HPDE6-E6E7 (cell line): ENCODE measurements at regions not wholly inside any gene's neighbourhood (a gene's known extent, or its start where the extent isn't known, plus 50 kb on each side); places are given as distances from the start of the nearest gene placed in this dataset.

ENCODE experiments used
- DNase-seq: peaks from one replicate; pipeline ENCODE4 v3.0.0; 2011; ENCODE audit warnings: missing footprints; ENCODE audit errors: extremely low spot score

DNA sequence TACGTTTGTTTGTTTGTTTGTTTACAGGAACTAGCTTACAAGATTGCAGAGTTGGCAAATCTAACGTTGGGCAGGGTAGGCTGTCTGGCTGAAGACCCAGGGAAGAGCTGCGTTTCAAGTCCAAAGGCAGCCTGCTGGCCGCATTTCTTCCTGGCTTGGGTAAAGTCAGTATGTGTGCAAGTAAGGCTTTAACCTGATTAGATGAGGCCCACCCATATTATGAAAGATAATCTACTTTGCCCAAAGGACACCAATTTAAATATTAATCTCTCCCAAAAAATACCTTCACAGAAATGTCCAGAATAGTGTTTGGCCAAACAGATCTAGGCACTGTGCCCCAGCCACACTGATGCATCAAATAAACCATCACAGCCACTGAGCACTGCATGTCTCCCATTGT is 228.9 kb upstream of the HABP2 start:
- DNase-seq, result no peak

DNA sequence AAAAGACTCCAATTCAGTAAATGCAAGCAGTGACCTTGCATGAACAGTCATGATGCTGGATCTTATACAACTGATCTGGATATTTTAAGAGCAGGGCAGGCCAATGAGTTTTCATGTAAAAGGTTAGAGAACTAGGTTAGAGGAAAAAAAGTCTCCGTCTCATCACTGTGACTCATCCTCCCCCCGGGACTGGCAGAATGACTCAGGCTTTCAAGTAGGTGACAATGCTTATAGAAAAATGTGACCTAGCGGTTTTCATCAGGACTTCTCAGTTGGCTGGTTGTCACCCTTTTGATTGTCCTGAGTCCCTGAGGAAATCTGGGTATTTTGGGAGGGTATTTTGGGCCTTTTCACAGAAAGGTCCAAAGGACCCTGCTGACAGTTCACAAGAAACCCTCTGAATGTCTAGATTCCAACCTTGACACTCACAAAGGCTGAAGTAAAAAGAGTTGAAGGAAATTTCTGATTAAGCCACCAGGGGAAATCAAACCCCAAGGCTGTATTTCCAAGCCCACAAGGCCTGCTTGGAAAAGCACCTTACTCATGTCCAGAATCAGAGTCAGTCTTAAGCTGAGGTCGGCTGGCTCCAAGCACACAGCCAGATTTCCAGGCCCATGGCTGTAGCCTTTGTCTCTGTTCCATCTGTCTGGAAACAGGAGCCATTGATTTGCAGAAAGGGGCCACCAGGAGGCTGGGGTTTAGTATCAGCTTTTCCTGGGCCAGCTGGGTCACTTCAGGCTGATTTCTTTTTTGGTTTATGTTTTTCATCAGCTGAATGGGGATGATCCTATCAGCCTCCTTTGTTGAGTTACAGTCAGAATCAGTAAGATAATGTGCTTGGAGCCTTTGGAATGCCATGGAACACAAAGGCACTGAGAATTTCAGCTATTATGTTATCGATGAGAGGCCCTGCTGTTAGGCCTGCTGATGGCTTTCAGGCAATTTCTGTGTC is 226.4 kb upstream of the HABP2 start:
- peak; percentile 47 for DNase-seq

DNA sequence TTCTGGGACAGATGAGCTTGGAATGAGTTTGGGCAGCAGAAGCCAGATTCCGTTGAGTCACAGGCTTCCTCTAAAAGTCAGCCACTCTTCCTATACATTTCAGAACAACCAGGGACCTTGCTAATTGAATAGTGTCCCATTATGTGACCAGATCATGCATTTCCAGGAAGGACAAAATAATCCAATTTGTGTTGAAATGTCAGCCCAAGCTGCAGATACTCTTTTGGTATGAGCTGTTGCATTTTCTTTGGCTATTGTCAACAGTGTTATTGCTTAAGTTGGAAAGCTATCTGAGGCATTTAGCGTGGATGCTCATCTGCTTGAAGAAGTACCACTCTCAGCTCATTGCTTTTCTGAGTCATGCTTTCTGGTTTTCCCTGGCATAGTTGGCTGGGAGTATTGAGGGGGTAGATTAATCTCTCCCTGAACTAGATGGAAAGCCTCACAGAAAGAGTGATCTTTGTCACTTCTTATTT is 223.7 kb upstream of the HABP2 start:
- DNase-seq, result no peak

DNA sequence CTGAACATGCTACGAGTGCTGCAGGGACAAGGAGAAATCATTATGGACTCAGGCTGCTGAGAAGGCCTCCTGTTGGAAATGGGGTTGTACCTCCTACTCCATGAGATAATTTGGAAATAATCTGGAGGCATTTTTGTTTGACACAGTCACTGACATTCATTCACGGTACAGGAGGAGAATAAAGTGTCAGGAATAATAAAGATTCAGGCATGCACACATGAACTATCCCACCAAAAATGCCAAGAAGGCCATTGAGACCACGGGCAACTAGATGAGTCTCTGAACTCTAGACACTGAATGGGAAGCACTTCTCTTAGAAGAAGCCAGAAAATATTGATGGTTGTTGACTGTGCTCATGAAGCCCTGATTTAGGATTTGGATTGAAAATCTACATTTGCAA is 220.9 kb upstream of the HABP2 start:
- no peak for DNase-seq

DNA sequence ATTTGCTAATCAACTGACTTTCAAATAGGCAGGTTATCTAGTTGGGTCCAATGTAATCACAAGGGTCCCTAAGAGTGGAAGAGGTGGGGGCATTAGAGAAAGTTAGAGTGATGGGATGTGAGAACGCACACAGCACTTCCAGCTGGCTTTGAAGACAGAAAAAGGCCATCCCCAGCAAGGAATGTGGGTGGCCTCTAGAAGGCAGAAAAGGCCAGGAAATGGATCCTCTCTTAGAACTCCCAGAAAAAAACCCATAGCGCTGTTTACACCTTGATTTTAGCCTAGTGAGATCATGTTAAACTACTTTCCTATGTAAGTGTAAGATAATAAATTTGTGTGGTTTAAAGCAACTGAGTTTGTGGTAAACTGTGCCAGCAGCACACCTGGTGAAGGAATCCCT is 219.5 kb upstream of the HABP2 start:
- no peak for DNase-seq

DNA sequence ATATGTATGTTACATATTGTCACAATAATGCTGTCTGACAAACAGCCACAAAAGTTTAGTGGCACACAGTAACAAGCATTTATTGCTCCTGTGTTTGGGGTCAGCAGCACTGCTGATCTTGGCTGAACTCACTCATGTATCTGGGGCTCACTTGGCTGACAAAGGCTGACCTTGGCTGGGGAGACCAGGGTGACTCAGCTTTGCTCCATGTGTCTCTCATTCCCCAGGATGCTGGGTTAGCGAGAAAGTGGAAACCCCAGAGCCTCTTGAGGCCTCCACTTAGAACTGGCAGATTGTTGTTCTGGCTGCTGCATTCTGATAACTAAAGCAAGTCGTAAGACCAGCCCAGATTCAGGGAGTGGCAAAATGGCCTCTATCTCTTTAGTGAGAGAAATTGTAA is 217.3 kb upstream of the HABP2 start:
- no peak for DNase-seq

DNA sequence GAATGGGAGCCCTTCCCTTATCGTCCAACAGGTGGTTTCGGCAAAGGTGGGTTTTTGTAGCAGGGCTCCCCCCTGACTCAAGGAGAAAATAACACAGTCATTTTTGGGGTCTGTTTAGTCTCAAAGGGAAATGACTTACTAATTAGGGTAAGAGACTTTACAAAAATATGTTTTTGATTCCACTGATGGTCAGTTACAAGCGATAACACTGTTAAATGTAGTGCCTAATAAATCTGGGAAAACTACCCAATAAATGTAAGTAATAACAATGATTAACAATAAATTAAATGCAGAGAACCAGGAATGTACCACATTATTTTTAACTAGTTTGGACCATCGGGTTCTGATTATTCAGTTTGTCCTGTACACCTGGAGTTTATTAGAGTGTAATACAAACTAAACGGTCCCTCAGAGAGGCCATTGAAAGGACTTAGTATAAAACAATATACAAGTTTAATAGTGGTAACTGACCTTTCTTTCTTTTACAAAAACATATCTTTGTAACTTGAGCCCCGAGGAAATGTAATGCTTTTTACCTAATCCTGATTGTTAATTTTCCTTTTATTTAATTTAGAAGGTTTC is 216.2 kb upstream of the HABP2 start:
- no peak for DNase-seq

DNA sequence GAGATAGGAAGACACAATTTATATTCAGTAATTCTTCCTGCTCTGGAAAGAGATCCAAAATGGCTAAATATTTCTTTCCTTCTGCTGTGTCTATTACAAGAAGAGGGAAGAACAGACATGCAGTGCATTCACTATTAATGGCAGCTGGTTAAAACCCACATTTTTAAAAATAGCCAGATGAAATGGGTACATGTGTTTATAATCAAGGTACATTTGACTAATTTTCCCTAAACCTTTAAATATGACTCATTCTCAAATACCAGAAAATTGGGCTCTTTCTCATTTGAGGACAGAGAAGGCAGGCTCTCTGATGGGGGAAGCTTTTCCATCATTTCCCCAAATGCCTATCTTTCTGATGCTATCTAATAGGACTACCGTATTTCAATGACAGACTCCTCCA is 215.7 kb upstream of the HABP2 start:
- DNase-seq, result no peak

DNA sequence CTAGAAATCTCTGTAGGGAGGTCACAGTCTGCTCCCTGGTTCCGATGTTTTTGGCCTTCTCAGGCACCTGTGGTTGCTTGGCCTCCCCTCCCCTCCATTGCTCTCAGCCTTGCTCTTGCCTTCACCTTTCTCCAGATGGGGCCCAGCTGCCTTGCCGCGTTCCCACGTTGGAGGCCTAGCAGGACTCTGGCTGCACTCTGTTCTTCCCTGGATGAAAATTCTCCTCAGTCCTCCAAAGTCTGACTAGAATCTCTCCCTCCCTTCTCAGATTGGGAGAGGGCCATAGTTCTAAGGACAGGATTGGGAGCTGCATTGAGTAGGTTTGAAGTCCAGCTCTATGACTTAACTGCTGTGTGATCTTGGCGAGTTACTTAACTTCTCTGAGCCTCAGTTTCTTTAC is 213.7 kb upstream of the HABP2 start:
- no peak for DNase-seq

DNA sequence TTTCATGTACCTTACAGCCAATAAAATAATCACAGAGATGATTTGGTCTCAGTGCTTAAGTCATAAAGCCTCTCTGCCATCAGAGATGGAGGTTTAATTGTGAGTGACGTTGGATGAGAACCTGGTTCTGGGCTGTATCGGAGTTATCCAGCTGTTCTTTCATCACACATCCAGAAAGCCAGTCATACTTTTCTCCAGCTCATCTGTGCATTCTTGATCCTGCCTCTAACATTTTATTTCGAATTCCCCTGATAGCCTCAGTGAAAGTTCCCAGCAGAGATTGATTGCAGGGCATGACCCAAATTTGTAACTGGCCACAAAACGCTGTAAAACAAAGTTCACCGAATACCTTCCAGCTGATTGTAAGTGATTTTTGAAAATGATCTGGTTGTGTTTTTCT is 212.6 kb upstream of the HABP2 start:
- no peak for DNase-seq

DNA sequence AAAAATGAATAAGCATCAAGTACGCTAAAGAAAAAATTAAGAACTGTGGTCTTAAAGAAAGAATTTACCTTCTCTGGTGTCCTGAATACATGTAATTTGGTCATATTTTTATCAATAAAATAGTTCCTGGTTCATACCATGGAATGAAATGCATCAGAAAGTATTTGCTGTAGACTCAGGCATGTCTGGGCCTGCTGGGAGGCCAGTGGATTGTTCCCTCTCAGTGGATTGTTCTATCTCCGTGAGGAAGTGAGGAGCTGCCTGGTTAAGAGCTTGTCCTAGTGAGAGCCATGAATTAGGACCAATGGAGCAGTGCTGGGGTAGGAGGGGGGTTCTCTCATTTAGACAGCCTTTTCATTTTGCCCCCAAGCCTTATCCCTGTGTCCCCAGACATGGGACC is 211.7 kb upstream of the HABP2 start:
- no peak for DNase-seq

DNA sequence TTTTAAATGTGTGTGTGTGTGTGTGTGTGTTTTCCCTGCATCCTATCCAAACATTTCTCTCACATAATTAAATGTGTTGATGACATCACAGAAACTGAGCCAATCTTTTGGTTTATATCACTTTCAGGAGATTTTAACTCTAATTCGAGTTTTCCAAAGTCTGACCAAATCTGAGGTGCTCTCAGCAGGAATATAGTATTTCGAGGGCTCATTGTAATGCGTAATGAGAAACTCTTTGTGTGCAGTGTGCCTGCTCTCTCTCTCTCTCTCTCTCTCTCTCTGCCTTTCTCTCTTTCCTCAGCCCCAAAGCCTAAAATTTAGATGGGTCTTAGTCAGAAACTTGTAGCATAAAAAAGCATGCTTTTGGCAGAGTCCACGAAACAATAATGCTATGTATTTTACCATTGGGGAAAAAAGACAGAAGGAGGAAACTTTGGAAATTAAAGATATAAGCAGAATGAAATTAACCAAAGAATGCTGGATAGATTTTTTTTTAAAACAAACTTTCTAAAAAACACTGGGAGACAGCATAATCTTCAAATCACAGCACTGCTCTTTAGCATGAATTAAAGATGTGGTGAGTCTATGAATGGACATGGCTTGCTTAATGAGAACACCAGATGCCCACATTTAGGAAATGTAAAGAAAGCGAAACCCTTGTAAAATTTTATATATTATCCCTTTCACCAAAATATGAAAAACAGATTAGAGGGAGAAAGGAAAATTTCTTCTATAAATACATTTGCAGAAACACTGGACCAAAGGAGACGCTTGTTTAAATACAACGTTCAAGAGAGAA is 206.8 kb upstream of the HABP2 start:
- DNase-seq, result no peak

DNA sequence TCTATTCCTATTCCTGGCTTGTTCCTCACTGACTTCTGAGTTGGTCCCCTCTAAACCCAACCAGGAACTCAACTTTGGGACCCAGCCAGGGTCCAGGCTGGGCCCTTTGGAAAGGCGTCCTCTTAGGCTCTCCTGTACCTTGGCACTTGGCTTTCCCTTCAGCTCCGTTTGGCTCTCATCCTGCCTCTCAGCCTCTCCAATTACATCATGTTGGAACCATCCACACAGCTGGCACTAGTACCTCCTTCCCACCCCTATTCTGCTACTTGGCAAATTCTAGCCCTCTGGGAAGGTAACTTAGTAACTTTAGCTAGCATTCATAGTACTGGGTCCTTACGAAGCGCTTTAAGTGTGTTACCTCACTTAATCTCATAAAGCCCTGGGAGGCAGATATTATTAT is 205.3 kb upstream of the HABP2 start:
- DNase-seq, result no peak

DNA sequence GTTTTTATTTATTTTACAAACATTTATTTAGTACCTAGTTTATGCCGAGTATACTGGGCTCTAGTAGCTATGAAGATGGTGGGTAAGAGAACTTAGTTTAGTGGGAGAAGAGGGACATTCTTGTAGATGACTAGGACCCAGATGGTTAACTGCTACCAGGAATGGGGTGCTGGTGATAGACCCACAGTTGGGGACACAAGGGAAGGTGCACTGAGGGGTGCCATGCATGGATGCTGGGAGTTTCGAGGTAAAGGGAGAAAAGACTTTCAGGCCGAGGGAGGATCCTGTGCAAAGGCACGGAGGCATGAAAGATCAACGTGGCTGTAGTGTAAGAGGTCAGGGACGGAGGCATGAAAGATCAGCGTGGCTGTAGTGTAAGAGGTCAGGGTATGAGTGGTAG is 204.2 kb upstream of the HABP2 start:
- no peak for DNase-seq

DNA sequence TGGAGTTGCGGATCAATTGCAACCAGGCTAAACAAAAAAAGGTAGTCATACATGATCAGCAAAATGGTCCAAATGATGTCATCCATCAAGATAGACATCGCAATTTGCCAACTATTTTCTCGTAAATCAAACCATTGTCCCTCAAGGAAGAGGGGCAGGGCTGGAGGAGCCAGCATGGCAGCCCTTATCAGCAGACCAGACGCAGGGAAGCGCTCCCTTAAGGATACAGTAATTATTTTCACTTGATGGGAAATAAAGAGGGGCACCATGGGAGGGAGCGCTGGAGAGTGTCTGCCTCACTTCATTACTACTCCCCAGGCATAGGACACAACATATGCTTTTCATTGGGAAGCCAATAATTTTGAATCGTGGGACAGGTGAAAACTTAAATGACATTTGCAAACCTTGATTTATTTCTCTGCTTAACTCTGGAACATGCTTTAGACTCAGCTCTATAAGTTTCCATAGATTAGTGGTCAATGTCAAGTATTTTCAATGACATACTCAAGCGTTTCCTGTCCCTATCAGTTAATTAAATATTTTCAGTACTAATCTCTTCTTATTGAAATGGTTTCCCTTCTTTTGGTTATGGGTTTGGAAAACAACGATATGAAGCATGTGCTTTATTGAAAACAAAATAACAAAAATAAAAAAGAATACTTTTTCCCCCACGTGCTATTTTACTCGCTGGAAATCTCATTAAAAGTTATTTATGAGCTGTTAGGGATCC is 202.4 kb upstream of the HABP2 start:
- DNase-seq, result no peak

DNA sequence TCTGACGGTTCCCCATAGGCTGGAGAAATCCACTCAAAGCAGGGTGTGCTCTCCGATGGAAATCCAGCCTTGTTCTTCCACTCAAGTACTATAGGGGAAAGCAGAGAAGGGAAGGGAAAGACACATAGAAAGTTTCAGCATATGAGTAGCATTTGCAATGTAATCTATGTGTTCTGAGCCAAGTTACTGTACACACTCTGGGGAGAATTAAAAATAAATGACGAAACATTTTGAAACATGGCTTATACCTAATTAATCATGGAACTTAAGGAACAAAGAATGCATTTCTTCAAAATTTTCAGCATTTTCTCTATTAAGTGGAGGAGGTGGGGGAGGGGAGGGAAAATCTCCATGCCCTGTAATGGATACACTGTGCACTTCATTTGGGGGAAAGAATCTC is 198.1 kb upstream of the HABP2 start:
- DNase-seq, result no peak

DNA sequence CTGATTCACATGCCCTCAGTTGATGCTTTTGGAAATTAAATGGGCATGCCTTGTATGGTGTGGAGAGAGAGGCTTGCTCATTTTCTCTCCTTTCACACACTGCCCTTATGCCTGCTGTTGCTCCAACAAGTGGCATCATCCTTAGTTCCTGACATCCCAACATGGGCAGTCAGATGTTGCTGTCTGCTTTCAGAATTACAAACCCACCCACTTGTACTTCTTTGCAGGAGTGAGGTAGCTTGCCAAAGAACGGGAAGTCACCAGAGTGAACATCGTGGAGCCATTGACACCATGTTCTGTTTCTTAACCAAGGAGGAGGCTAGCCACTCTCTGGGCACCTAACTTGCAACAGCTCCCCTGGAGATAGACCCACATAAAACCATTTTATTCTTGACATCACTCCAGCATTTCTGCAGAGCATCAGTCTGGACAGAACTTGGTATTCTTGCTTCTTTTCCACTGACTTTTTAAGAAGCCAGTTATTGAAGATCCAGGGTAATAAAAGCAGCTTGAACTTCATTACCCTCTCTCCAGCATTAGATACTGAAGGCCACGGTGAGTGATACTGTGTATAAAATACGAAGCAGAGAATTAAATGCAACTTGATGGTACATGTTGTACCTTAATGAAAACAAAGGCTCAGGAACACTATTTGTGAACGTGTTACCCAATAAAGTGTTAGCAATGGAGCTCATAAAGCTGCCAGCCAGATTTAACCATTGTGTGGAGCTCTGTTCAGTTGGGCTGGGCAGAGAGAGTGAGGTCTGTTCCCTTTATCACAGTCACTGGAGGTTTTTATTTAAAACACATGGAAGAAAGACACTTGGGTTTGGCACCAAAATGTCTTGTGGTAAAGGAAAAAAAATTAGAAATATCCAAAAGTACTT is 195.8 kb upstream of the HABP2 start:
- DNase-seq, result no peak

DNA sequence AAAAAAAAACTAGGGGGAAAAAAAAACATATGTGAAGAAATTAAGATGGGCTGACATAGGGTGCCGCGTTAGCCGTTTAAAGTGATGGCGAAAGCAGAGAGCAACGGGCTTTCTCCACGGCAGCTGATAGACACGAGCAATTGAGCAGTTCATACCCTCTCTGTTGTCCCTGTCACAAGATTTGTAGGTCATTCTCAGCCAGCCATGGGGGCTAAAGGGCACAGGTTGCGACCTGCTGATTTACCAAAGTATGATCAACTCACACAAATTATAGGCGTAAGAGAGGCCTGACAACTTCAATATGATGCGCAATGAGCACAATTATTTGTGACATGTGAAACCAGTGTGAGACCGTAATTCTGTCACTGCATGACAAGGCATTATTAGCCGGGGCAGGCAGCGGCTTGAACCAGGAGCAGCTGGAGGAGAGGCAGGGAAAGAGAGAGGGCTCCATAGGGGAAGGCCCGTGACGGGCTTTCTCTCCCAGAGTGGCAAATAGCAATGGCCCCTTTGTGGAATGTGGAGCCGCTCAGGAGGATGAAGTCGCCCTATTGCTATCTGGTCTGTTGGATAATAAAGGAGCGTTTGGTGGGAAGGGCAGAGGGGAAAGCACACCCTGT is 195.1 kb upstream of the HABP2 start:
- DNase-seq, result no peak

DNA sequence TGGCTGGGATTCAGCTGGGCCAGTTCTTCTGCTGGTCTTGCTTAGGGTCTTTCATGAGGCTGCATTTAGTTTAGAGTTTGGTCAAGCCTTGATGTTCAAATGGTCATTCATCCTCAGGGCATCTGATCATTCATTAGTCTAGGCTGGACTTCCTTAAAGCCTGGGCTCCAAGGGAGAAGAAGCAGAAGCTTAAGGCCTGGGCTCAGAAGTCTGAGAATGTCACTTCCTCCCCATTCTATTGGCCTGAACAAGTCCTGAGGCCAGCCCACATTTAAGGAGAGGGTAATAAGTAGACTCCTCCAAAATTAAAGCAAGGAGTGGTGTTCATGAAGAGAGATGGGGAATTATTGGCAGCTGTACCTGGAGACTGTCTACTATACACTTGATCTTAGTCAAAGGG is 193.2 kb upstream of the HABP2 start:
- DNase-seq, result no peak

DNA sequence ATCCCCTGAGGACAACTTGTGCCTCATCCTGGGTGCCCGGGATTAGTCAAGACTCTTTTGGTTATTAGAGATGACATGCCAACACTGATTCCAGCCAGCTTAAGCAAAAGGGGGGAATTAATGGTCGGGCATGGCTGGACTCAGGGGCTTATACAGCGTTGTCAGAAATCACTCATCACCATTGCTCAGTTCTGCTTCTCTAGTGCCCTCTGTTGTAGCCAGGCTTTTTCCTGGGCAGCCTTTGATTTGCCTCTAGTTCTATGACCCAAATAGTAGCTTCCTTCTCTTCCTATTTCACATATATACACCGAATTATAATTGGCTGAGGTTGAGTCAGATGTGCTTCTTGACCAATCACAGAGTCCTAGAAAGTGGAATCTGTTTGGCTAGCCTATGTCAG is 192.0 kb upstream of the HABP2 start:
- DNase-seq, result no peak
